Midbrain (tissue), 1 donor: ENCODE measurements at regions not wholly inside any gene's neighbourhood (a gene's known extent, or its start where the extent isn't known, plus 50 kb on each side); places are given as distances from the start of the nearest gene placed in this dataset.
"Not testable (repeated sequence)": the region's sequence is repeated elsewhere in the genome, so short reads cannot be mapped to it uniquely, and the experiment has no call there.

Experiments used
- DNase-seq: peaks from one replicate; lab custom pipeline; 2025; lab: John Stamatoyannopoulos, UW

- DNase-seq, result no peak
Measured at GRCh38 chr5:90133941-90134340, 275.6 kb downstream of the CETN3 start.

GRCh38 chr5:90131383-90132133 is 278.0 kb downstream of the CETN3 start:
- no peak for DNase-seq

GRCh38 chr5:90128551-90128950 is 281.0 kb downstream of the CETN3 start:
- no peak for DNase-seq

GRCh38 chr5:90119531-90119971 is 290.0 kb downstream of the CETN3 start:
- DNase-seq, result no peak

GRCh38 chr5:90117005-90117404 is 292.6 kb downstream of the CETN3 start:
- DNase-seq, result no peak

GRCh38 chr5:90113108-90113507 is 296.4 kb downstream of the CETN3 start:
- no peak for DNase-seq

GRCh38 chr5:90112033-90112692 is 297.4 kb downstream of the CETN3 start:
- DNase-seq, result no peak

GRCh38 chr5:90111364-90112032 is 298.1 kb downstream of the CETN3 start:
- no peak for DNase-seq

GRCh38 chr5:90109285-90109684 is 300.3 kb downstream of the CETN3 start:
- DNase-seq, result no peak

- DNase-seq, result no peak
Measured at GRCh38 chr5:90099099-90099498, 310.5 kb downstream of the CETN3 start.

- no peak for DNase-seq
Measured at GRCh38 chr5:90097082-90097477, 312.5 kb downstream of the CETN3 start.

- no peak for DNase-seq
Measured at GRCh38 chr5:90096415-90097081, 313.0 kb downstream of the CETN3 start.

- DNase-seq, result no peak
Measured at GRCh38 chr5:90095292-90096060, 314.1 kb downstream of the CETN3 start.

- DNase-seq, result no peak
Measured at GRCh38 chr5:90093751-90094485, 315.6 kb downstream of the CETN3 start.

- no peak for DNase-seq
Measured at GRCh38 chr5:90092734-90093133, 316.8 kb downstream of the CETN3 start.

GRCh38 chr5:90084342-90084741 is 325.2 kb downstream of the CETN3 start:
- no peak for DNase-seq

- DNase-seq, result not testable (repeated sequence)
Measured at GRCh38 chr5:90073026-90073570, 336.5 kb downstream of the CETN3 start.

- no peak for DNase-seq
Measured at GRCh38 chr5:90071656-90072055, 337.9 kb downstream of the CETN3 start.

- no peak for DNase-seq
Measured at GRCh38 chr5:90071066-90071465, 338.5 kb downstream of the CETN3 start.

- DNase-seq, result no peak
Measured at GRCh38 chr5:90066920-90067319, 342.6 kb downstream of the CETN3 start.
